ENCODE measurements at regions not wholly inside any gene's neighbourhood (a gene's known extent, or its start where the extent isn't known, plus 50 kb on each side); places are given as distances from the start of the nearest gene placed in this dataset.

- TF ChIP-seq, protein P1, sequence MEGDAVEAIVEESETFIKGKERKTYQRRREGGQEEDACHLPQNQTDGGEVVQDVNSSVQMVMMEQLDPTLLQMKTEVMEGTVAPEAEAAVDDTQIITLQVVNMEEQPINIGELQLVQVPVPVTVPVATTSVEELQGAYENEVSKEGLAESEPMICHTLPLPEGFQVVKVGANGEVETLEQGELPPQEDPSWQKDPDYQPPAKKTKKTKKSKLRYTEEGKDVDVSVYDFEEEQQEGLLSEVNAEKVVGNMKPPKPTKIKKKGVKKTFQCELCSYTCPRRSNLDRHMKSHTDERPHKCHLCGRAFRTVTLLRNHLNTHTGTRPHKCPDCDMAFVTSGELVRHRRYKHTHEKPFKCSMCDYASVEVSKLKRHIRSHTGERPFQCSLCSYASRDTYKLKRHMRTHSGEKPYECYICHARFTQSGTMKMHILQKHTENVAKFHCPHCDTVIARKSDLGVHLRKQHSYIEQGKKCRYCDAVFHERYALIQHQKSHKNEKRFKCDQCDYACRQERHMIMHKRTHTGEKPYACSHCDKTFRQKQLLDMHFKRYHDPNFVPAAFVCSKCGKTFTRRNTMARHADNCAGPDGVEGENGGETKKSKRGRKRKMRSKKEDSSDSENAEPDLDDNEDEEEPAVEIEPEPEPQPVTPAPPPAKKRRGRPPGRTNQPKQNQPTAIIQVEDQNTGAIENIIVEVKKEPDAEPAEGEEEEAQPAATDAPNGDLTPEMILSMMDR (IDR thresholded peaks at IDR 0.05; ENCODE audit: insufficient read depth, low read depth, low read length), result no peak
- no peak for TF ChIP-seq EZH2 (IDR thresholded peaks at IDR 0.05; ENCODE audit: insufficient read depth, low read length)
These were observed 1052.8 kb downstream of the NAALADL2 start for GRCh38 chr3:175911937-175912336.

All from astrocyte (in vitro differentiated cells and primary cell).